GM19351 (cell line): ENCODE measurements at regions not wholly inside any gene's neighbourhood (a gene's known extent, or its start where the extent isn't known, plus 50 kb on each side); places are given as distances from the start of the nearest gene placed in this dataset.
"Not testable (repeated sequence)": the region's sequence is repeated elsewhere in the genome, so short reads cannot be mapped to it uniquely, and the experiment has no call there.

Experiments used
- ATAC-seq: cut with Tn5 transposase; IDR thresholded peaks from one replicate; pipeline ENCODE4 v1.9.1; 2021; ENCODE audit warnings: mild to moderate bottlenecking, moderate library complexity; ENCODE audit not compliant: unreplicated experiment

DNA sequence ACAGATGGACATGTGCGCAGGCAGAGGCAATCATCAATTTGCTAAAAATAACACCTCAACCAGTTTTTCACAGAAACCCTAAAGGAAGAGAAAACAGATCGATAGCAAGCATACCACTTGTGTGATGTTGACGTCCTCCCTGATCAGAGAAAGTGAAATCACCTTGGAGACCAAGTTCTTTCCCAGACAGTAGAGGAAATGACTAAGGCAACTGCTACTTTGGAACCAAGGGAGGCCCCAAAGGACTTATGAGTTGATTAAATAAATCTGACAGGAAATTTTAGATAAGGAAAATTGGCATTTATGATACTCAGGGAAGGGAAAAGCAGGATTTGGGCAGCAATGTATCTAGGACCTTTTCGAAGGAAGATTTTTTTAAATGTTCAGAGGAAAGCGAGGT is 267.1 kb upstream of the ASIC2 start:
- no peak for ATAC-seq

- no peak for ATAC-seq
Observed at GRCh38 chr17:33560871-33561270, 267.8 kb upstream of the ASIC2 start.

DNA sequence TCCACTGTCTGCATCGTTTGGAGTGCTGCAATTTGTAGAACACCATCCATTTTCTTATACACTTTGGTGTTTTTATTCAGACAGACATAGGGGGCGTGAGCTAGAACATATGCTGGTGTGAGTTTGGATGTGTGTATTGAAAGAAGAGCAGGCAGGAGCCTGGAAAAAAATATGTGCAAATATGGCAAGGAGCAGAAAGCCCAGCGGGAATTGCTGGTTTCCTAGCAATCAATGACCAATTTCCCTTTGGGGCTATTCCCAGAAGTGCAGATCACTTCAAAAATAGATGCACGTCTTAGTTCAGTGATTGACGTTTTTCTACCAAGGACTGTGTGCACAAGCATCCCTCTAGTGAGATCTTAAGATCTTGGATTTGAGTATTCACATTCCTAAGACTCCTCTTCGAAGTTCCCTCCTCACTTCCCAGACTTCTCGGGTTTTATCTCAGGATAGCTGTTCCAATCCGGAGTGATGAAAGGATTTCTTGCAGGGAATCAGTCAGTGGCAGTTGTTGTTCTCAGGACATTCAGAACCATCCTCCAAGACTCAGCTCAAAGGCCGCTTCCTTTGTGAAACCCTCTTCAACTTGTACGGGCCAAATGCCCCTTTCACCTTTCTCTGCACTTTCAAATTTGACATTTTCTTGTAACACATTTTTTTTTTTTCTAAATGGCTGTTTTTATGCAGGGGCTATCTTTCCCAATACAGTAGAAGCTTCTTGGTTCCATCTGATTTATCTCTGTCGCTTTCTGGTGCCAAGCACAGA is 268.7 kb upstream of the ASIC2 start:
- ATAC-seq, result no peak

- no peak for ATAC-seq
Observed at GRCh38 chr17:33562792-33563191, 269.7 kb upstream of the ASIC2 start.

DNA sequence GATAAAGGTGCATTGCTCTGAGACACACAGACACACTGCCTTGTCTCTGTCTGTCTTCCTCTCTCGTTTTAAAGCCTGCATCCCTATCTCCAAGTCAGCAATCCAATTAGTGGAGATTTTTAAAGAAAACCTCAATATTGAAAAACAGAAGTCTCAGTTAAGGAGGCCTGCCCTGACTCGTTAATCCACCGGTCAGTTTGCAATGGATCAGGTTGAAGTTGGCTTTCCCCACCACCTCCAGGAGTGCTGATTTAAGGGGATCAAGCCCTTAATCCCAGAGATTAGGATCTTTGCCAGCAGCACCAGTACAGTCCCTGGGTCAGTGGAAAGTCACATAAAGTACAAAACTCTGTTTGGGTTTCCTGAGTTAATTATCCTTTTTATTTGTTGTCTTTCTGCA is 271.1 kb upstream of the ASIC2 start:
- no peak for ATAC-seq

- no peak for ATAC-seq
Observed at GRCh38 chr17:33567223-33567622, 274.1 kb upstream of the ASIC2 start.

- ATAC-seq, result no peak
Observed at GRCh38 chr17:33572615-33573014, 279.5 kb upstream of the ASIC2 start.

GRCh38 chr17:33574942-33575445 is 281.9 kb upstream of the ASIC2 start:
- ATAC-seq, result no peak

DNA sequence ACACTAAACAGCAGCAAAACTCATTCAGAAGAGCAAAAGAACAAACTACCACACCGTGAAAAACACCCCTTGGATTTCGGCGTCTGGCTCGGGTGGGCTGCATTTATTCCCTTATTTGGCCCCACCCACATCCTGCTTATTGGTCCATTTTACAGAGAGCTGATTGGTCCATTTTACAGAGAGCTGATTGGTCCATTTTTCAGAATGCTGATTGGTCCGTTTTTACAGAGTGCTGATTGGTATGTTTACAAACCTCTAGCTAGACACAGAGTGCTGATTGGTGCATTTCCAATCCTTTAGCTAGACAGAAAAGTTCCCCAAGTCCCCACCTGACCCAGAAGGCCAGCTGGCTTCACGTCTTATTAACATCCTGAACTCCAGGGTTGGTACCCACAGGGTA is 286.6 kb upstream of the ASIC2 start:
- not testable (repeated sequence) for ATAC-seq

GRCh38 chr17:33580215-33580614 is 287.1 kb upstream of the ASIC2 start:
- no peak for ATAC-seq

DNA sequence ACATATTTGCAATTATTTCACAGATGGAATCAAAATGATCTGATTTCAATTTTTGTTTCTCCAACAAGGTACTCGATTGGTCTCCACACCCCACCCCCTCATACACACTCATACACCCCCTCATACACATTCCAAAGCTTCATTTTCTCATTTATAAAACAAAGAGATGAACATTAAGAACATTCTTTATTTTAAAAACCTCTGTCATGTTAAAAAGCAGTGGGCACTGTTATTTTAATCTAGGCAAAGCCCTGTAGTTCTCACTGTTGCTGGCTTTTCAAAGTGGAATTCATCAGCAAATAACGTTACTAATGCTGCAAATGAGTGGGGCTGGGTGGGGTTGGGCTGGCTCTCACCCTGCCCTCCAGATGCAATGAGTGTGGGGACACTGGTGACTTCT is 289.6 kb upstream of the ASIC2 start:
- ATAC-seq, result no peak

GRCh38 chr17:33583518-33584417 is 290.7 kb upstream of the ASIC2 start:
- no peak for ATAC-seq

GRCh38 chr17:33593991-33594390 is 300.9 kb upstream of the ASIC2 start:
- no peak for ATAC-seq

- no peak for ATAC-seq
Observed at GRCh38 chr17:33595828-33596227, 302.7 kb upstream of the ASIC2 start.

- no peak for ATAC-seq
Observed at GRCh38 chr17:33596899-33597298, 303.8 kb upstream of the ASIC2 start.

GRCh38 chr17:33598797-33599196 is 305.7 kb upstream of the ASIC2 start:
- ATAC-seq, result no peak

DNA sequence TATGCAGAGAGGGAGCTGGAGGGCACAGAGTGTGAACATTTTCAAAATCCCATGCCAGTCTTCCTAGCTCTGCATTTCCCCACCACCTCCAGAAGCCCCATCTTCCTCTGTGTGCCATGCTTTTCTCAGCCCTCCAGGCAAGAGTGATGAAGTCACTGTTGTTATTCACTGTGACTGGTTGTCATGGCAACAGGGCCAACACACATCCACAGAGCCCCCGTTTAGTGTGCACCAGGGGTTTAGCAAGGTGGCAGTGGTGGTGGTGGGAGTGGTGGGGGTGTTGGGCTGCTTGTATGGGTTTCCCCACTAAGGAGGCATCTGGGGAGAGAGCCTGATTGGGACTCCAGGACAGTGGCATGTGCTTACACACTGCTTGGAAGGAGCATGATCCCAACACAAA is 309.9 kb upstream of the ASIC2 start:
- ATAC-seq, result no peak

GRCh38 chr17:33603789-33604188 is 310.7 kb upstream of the ASIC2 start:
- no peak for ATAC-seq

DNA sequence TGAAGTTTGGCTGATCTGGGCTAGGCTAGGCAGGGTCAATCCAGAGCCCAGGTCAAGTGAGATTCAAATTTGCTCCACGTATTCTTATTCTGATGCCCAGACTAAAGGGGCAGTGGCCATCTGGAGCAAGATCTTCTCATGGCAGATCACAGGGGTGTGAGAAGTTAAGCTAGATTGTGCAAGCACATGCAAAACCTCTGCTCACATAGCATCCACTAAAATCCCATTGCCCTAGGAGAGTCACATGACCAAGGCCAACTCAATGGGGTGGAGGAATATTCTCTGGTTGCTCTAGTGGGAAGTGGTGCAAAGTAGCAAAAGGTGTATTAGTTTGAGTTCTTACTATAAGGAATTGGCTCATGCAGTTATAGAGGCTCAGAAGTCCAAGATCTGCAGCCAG is 318.4 kb upstream of the ASIC2 start:
- no peak for ATAC-seq

DNA sequence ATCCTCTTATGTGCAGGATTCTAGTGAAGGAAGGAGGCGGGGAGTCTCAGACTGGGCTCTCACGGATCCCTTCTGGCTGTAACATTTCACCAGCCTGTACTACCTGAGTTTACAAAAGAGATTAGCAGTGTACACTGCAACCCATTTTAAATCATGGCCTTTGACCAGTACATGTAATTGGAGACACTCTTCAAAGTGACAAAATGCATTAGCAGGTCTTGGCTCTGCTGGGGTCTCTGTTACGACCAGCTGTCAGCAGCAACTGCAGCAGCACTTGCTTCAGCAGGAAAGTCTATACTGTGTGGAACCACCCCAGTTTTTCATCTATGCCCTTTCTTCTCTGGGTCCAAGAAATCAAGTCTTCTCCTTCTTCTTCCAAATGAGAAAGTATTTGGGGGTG is 322.8 kb upstream of the ASIC2 start:
- no peak for ATAC-seq

DNA sequence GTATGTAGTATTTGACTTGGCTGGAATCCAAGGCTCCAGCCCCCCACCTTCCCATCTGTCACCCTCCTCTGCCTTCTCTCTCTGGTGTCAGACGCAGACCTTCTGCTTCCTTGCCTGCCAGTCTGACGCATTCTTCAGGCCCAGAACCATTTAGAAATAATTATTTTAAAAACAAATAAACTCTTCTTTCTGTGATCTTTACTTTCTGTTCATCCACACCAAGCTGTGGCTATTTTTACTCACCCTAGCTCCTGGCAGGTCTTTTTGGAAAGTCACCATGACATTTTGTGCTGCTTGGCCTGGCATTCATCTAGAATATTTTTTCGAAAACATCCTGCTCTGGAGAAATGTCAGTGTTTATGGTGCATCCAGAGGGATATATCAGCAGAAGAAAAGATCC is 330.7 kb upstream of the ASIC2 start:
- no peak for ATAC-seq
